NCI-H82 treated with DMSO at 0.1 percent for 48 hours (cell line): ENCODE measurements at regions not wholly inside any gene's neighbourhood (a gene's known extent, or its start where the extent isn't known, plus 50 kb on each side); places are given as distances from the start of the nearest gene placed in this dataset.

Source experiments
- DNase-seq: peaks from one replicate; lab custom pipeline; 2025; ENCODE audit not compliant: unreplicated experiment; lab: John Stamatoyannopoulos, UW

DNA sequence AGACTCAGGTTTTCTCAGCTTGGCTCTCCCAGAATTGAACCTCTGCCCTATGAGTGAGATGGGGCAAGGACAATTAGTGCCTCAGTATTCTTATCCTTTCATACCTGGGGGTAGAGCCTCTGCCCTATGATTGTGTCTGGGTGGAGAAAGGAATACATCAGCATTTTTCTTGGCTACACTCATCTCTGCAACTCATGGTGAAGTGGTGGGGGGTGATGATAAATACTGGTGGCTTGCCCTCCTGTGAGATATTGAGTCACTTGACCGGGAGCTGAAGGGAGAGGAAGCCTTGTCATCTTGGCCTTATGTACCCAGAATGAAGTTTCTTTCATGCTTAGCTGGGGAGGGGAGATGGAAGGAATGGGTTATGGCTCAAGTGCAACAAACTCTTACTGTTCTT lies 71.3 kb upstream of the ENOX2 start:
- DNase-seq, result no peak

GRCh38 chrX:130975947-130976346 lies 72.9 kb upstream of the ENOX2 start:
- peak; percentile 34 for DNase-seq

GRCh38 chrX:130981836-130982235 lies 76.3 kb upstream of the ARHGAP36 start:
- no peak for DNase-seq

DNA sequence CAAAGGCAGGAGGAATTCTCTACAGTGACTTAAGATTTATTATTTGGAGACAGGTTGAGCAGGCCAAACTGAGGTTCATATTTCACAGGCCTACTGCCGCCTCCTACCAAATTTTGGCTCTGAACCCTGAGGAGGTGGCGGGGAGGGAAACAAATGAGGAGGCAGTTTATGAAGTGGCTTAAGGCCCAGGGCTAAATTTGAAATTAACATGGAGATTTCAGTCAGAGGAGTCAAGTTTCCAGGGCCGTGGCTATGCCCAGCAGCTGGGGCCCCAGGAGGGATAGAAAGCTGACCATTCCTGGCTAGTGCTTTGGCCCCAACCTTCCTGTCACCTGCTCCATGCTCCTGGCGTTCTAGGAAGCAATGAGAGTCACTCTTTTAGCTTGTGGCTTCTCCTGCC lies 73.4 kb upstream of the ARHGAP36 start:
- DNase-seq, result no peak

- no peak for DNase-seq
These were observed 70.9 kb upstream of the ARHGAP36 start for GRCh38 chrX:130987241-130987640.

DNA sequence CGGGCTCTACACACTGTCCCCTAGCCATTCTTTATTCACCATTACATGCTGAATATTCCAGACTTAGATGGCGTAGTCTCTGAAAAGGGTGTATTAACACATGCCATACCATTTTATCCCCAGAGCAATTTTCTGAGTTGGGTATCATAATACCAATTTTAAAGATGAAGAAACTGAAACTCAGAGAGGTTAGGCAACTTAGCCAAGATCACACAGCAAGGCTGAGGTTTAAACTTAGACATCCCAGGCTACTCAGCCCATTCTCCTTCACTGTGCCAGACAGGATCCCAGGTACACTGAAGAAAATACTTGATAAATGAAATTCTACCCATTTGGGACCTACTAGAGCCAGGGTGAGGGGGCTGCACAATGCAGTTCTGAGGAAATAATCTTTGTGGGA lies 67.4 kb upstream of the ARHGAP36 start:
- no peak for DNase-seq

DNA sequence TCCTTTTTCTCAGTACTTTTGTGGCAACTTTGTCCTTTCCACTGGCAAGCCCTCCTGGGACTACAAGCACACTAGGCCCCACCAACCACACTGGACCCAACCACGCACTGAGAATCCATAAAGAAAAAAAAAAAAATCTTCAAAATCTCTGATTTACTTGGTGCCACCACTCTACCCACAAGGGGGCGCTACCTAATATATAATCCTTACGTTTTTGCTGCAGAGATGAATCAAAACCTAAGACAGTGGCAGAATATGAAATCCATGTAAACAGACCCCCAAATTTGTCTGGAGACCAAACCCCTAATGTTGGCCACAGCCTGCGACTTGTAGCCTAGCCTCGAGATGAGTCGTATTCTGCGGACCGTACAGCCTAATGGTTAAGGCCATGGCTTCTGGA lies 63.5 kb upstream of the ARHGAP36 start:
- DNase-seq, result peak; percentile 10

- no peak for DNase-seq
These were observed 62.7 kb upstream of the ARHGAP36 start for GRCh38 chrX:130995439-130995838.

DNA sequence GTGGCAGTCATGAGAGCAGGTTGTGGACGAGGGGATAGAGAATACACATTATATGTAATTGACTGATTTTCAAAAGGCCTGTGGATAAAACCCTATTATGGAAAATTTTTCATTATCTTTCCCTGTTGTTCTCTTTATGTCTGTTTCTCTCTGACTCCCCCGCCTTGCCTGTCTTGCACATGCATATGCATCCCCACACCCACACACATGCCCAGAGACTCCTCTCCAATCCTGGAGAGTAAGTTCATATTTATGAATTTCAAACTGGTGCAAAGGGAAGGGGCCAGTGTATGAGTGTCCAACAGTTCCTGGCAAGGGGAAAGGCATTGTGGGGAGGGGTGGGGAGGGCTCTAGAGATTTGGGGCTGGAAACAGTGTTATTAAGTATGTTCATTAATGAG lies 60.8 kb upstream of the ARHGAP36 start:
- DNase-seq, result no peak

DNA sequence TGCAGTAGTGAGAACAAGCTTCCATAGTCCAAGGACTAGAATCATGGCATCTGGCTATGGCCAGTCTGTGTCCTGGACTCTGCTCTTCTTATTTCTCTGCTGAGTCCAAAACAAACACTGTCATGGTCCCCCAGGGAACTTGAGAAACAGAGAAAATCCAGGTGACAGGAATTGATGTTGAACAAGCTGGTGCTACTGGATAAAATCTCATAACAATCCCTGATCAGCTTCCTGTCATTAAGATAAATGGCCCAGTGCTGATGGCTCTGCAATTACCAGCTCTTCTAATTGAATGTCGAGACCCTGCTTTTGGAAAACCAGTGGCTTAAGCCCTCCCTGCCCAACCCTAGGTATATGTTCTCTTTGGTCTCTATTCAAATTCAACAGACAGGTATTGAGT lies 58.8 kb upstream of the ARHGAP36 start:
- DNase-seq, result peak; percentile 51
